ENCODE measurements at regions not wholly inside any gene's neighbourhood (a gene's known extent, or its start where the extent isn't known, plus 50 kb on each side); places are given as distances from the start of the nearest gene placed in this dataset.

GRCh38 chr17:53646835-53647234, 175.9 kb upstream of the KIF2B start:
- peaks cover 7% of the 10 kb centered on the region; the same call in 2 of the 3 replicates for H3K9me3 Mint-ChIP-seq
- H3K4me1 ChIP-seq (ENCODE audit: insufficient read depth), result no peaks in the 10 kb centered on the region
- no peak overlapping the region for H3K4me3 ChIP-seq
- H2AFZ ChIP-seq, result no peak overlapping the region
- H3K9me2 ChIP-seq (ENCODE audit: insufficient read depth), result no peaks in the 10 kb centered on the region; the same call in 1 of the 2 replicates
- no peak for TF ChIP-seq STAT1 (IDR thresholded peaks at IDR 0.05; ENCODE audit: unreplicated experiment)
- no peak for TF ChIP-seq EZH2 (IDR thresholded peaks at IDR 0.05; ENCODE audit: low read depth, unreplicated experiment)
- 0 out of 4 replicates have a peak, but pooled peaks of 1 of the 2 experiments have one; percentile 11 for TF ChIP-seq CTCF (conservative IDR thresholded peaks at IDR 0.05; ENCODE audit: low read depth in 2 of 2)
- H3K4me3 Mint-ChIP-seq, result no peak overlapping the region
- H3K4me1 Mint-ChIP-seq, result no peaks in the 10 kb centered on the region
- H3F3A ChIP-seq (replicated peaks; ENCODE audit: low read depth), result no peaks in the 10 kb centered on the region
- peaks cover 10% of the 10 kb centered on the region; the same call in 2 of the 3 replicates for H3K36me3 Mint-ChIP-seq (ENCODE audit: low read depth)
- H3K27ac Mint-ChIP-seq, result no peak overlapping the region
- no peak for ATAC-seq
- H3K4me2 ChIP-seq, result no peak overlapping the region
- peaks cover 6% of the 10 kb centered on the region for H3K27me3 Mint-ChIP-seq (ENCODE audit: insufficient read depth, low read depth, poor library complexity)
- no peaks in the 10 kb centered on the region for H3K36me3 ChIP-seq (ENCODE audit: insufficient read depth)
- no peaks in the 10 kb centered on the region for H4K20me1 ChIP-seq (replicated peaks; ENCODE audit: insufficient read depth)
- no peaks in the 10 kb centered on the region for H3K79me2 ChIP-seq (replicated peaks; ENCODE audit: insufficient read depth)
- no peaks in the 10 kb centered on the region for H3K27me3 ChIP-seq (ENCODE audit: insufficient read depth)
- DNase-seq (ENCODE audit: low spot score), result no peak
- no peak overlapping the region for H3K27ac ChIP-seq (ENCODE audit: low read depth)

GRCh38 chr17:53640808-53641207, 181.9 kb upstream of the KIF2B start:
- H3K9me3 Mint-ChIP-seq, result peaks cover 7% of the 10 kb centered on the region; the same call in 1 of the 3 replicates
- TF ChIP-seq CREB1 (CRISPR knock-in tag; IDR thresholded peaks at IDR 0.05; ENCODE audit: low read depth), result no peak
- Histone ChIP-seq H3K79me2 (replicated peaks; ENCODE audit: insufficient read depth) (no peaks in the 10 kb centered on the region), H3K27me3 (ENCODE audit: insufficient read depth) (no peaks in the 10 kb centered on the region), H3K9me2 (ENCODE audit: insufficient read depth) (no peaks in the 10 kb centered on the region), H2AFZ (no peak overlapping the region), H3F3A (replicated peaks; ENCODE audit: low read depth) (no peaks in the 10 kb centered on the region), H3K4me1 (ENCODE audit: insufficient read depth) (peaks cover 11% of the 10 kb centered on the region; the same call in 1 of the 2 replicates), H3K36me3 (ENCODE audit: insufficient read depth) (no peaks in the 10 kb centered on the region), H3K4me2 (no peak overlapping the region), H3K4me3 (no peak overlapping the region), H3K27ac (ENCODE audit: low read depth) (no peak overlapping the region), H4K20me1 (replicated peaks; ENCODE audit: insufficient read depth) (no peaks in the 10 kb centered on the region)
- H3K27me3 Mint-ChIP-seq (ENCODE audit: insufficient read depth, low read depth, poor library complexity), result peaks cover 5% of the 10 kb centered on the region
- no peak for ATAC-seq
- no peak overlapping the region for H3K4me3 Mint-ChIP-seq
- DNase-seq (ENCODE audit: low spot score), result no peak
- no peaks in the 10 kb centered on the region; the same call in 2 of the 3 replicates for H3K36me3 Mint-ChIP-seq (ENCODE audit: low read depth)
- H3K27ac Mint-ChIP-seq, result peak overlapping the region; percentile 0; the same call in 1 of the 2 replicates
- H3K4me1 Mint-ChIP-seq, result peaks cover 8% of the 10 kb centered on the region

- H4K20me1 ChIP-seq (replicated peaks; ENCODE audit: insufficient read depth), result no peaks in the 10 kb centered on the region
- H3K4me3 Mint-ChIP-seq, result no peak overlapping the region
- no peaks in the 10 kb centered on the region for H3K27me3 Mint-ChIP-seq (ENCODE audit: insufficient read depth, low read depth, poor library complexity)
- H3K4me1 Mint-ChIP-seq, result peaks cover 27% of the 10 kb centered on the region
- H3K4me1 ChIP-seq (ENCODE audit: insufficient read depth), result peaks cover 25% of the 10 kb centered on the region
- ATAC-seq, result no peak
- no peaks in the 10 kb centered on the region for H3K36me3 Mint-ChIP-seq (ENCODE audit: low read depth)
- no peaks in the 10 kb centered on the region for H3F3A ChIP-seq (replicated peaks; ENCODE audit: low read depth)
- H3K27ac Mint-ChIP-seq, result no peak overlapping the region
- no peaks in the 10 kb centered on the region for H3K27me3 ChIP-seq (ENCODE audit: insufficient read depth)
- H2AFZ ChIP-seq, result peak overlapping the region; percentile 9; the same call in 1 of the 2 replicates
- H3K4me2 ChIP-seq, result no peak overlapping the region
- no peaks in the 10 kb centered on the region for H3K79me2 ChIP-seq (replicated peaks; ENCODE audit: insufficient read depth)
- no peak overlapping the region for H3K27ac ChIP-seq (ENCODE audit: low read depth)
- no peak overlapping the region for H3K4me3 ChIP-seq
- no peak for DNase-seq (ENCODE audit: low spot score)
- H3K9me2 ChIP-seq (ENCODE audit: insufficient read depth), result no peaks in the 10 kb centered on the region
- H3K9me3 Mint-ChIP-seq, result no peaks in the 10 kb centered on the region
- no peaks in the 10 kb centered on the region for H3K36me3 ChIP-seq (ENCODE audit: insufficient read depth)
- TF ChIP-seq ZNF462 (CRISPR knock-in tag; IDR thresholded peaks at IDR 0.05), result no peak
- no peak for TF ChIP-seq STAT1 (IDR thresholded peaks at IDR 0.05; ENCODE audit: unreplicated experiment)
- TF ChIP-seq POLR2AphosphoS5 (IDR thresholded peaks at IDR 0.05; ENCODE audit: low read depth), result no peak
- no peak for TF ChIP-seq EZH2 (IDR thresholded peaks at IDR 0.05; ENCODE audit: low read depth, unreplicated experiment)
- no peak for TF ChIP-seq JUNB (IDR thresholded peaks at IDR 0.05; ENCODE audit: unreplicated experiment)
- no peak for TF ChIP-seq EZH2phosphoT487 (IDR thresholded peaks at IDR 0.05; ENCODE audit: unreplicated experiment)
- TF ChIP-seq ZNF331 (CRISPR knock-in tag; IDR thresholded peaks at IDR 0.05; ENCODE audit: low read depth), result no peak
- no peak for TF ChIP-seq NANOG (IDR thresholded peaks at IDR 0.05; ENCODE audit: borderline replicate concordance)
Measured at GRCh38 chr17:53635444-53635843, 187.3 kb upstream of the KIF2B start.

Measured in GM23338 (cell line).